H9 (cell line): ENCODE measurements at regions not wholly inside any gene's neighbourhood (a gene's known extent, or its start where the extent isn't known, plus 50 kb on each side); places are given as distances from the start of the nearest gene placed in this dataset.

Experiments used
- DNase-seq: peaks from one replicate; pipeline ENCODE4 v3.0.0-alpha.2; 2017
- H2AFZ ChIP-seq: one replicate; pipeline ENCODE4 v1.6.1; 2013; ENCODE audit warnings: mild to moderate bottlenecking, low read length, control low read depth, moderate library complexity
- H2AK5ac ChIP-seq: 2 replicates; pipeline ENCODE4 v1.6.1; 2013; ENCODE audit warnings: low read length, control low read depth, mixed read lengths; ENCODE audit not compliant: insufficient read length
- H2BK120ac ChIP-seq: one replicate; pipeline ENCODE4 v1.6.1; 2013; ENCODE audit warnings: low read depth, mild to moderate bottlenecking, low read length, control low read depth, inconsistent platforms; ENCODE audit not compliant: poor library complexity, severe bottlenecking
- H2BK12ac ChIP-seq: 2 replicates; pipeline ENCODE4 v1.6.1; 2013; ENCODE audit warnings: low read length, control low read depth, mixed read lengths, low read depth; ENCODE audit not compliant: insufficient read length
- H2BK15ac ChIP-seq: 2 replicates; pipeline ENCODE4 v1.6.1; 2013; ENCODE audit warnings: low read depth, low read length, control low read depth
- H2BK20ac ChIP-seq: one replicate; pipeline ENCODE4 v1.6.1; 2013; ENCODE audit warnings: low read depth, mild to moderate bottlenecking, low read length, control low read depth, inconsistent platforms; ENCODE audit not compliant: poor library complexity, severe bottlenecking
- H2BK5ac ChIP-seq: 2 replicates; pipeline ENCODE4 v1.6.1; 2013; ENCODE audit warnings: low read length, control low read depth, mixed read lengths; ENCODE audit not compliant: insufficient read length
- H3K14ac ChIP-seq: 2 replicates; pipeline ENCODE4 v1.6.1; 2013; ENCODE audit warnings: low read length, control low read depth; ENCODE audit not compliant: insufficient read depth
- H3K18ac ChIP-seq: 2 replicates; pipeline ENCODE4 v1.6.1; 2013; ENCODE audit warnings: low read depth, mild to moderate bottlenecking, mixed read lengths, low read length, control low read depth; ENCODE audit not compliant: insufficient read length
- H3K23ac ChIP-seq: 2 replicates; pipeline ENCODE4 v1.6.1; 2013; ENCODE audit warnings: low read length, control low read depth, mixed read lengths, low read depth; ENCODE audit not compliant: insufficient read length
- H3K23me2 ChIP-seq: 2 replicates; pipeline ENCODE4 v1.6.1; 2013; ENCODE audit warnings: low read depth, mild to moderate bottlenecking, mixed read lengths, low read length, control low read depth; ENCODE audit not compliant: insufficient read length, poor library complexity, severe bottlenecking
- H3K27ac ChIP-seq: 2 replicates; pipeline ENCODE4 v1.5.1; 2013; ENCODE audit warnings: low read length, control low read depth, mixed read lengths, low read depth; ENCODE audit not compliant: insufficient read length
- H3K27me3 ChIP-seq: 2 replicates; pipeline ENCODE4 v1.6.1; 2013; ENCODE audit warnings: low read length, control low read depth, inconsistent platforms; ENCODE audit not compliant: insufficient read depth
- H3K4ac ChIP-seq: 2 replicates; pipeline ENCODE4 v1.6.1; 2013; ENCODE audit warnings: low read depth, mild to moderate bottlenecking, control low read depth, inconsistent platforms, low read length, moderate library complexity
- H3K4me1 ChIP-seq: 2 replicates; pipeline ENCODE4 v1.6.1; 2013; ENCODE audit warnings: low read length, control low read depth, inconsistent platforms; ENCODE audit not compliant: insufficient read depth
- H3K4me2 ChIP-seq: 2 replicates; pipeline ENCODE4 v1.6.1; 2013; ENCODE audit warnings: low read length, control low read depth, mixed read lengths; ENCODE audit not compliant: insufficient read length, insufficient read depth
- H3K56ac ChIP-seq: 2 replicates; pipeline ENCODE4 v1.6.1; 2013; ENCODE audit warnings: low read depth, mild to moderate bottlenecking, mixed read lengths, low read length, control low read depth; ENCODE audit not compliant: insufficient read length
- H3K79me1 ChIP-seq: 2 replicates; pipeline ENCODE4 v1.6.1; 2013; ENCODE audit warnings: low read depth, mild to moderate bottlenecking, moderate library complexity, low read length, control low read depth, inconsistent platforms; ENCODE audit not compliant: insufficient read depth, poor library complexity, severe bottlenecking
- H3K79me2 ChIP-seq: 2 replicates; pipeline ENCODE4 v1.6.1; 2013; ENCODE audit warnings: low read length, control low read depth, inconsistent platforms; ENCODE audit not compliant: insufficient read depth
- H3K9ac ChIP-seq: 2 replicates; pipeline ENCODE4 v1.6.1; 2013; ENCODE audit warnings: low read length, control low read depth, mixed read lengths; ENCODE audit not compliant: insufficient read length; ENCODE audit errors: extremely low read depth
- H3K9me3 ChIP-seq: one replicate; pipeline ENCODE4 v1.6.1; 2013; ENCODE audit warnings: low read depth, low read length, inconsistent platforms; ENCODE audit not compliant: control insufficient read depth
- H3T11ph ChIP-seq: one replicate; pipeline ENCODE4 v1.6.1; 2013; ENCODE audit warnings: mild to moderate bottlenecking, low read length, control low read depth, inconsistent platforms
- H4K20me1 ChIP-seq: one replicate; pipeline ENCODE4 v1.6.1; 2013; ENCODE audit not compliant: control insufficient read depth, insufficient read length, insufficient read depth
- H4K5ac ChIP-seq: 2 replicates; pipeline ENCODE4 v1.6.1; 2013; ENCODE audit warnings: low read depth, mild to moderate bottlenecking, mixed read lengths, low read length, control low read depth; ENCODE audit not compliant: insufficient read length
- H4K8ac ChIP-seq: replicated peaks from 2 replicates; pipeline ENCODE4 v1.6.1; 2013; ENCODE audit warnings: low read length, control low read depth, mixed read lengths, low read depth; ENCODE audit not compliant: insufficient read length
- H4K91ac ChIP-seq: 2 replicates; pipeline ENCODE4 v1.6.1; 2013; ENCODE audit warnings: low read depth, mild to moderate bottlenecking, moderate library complexity, mixed read lengths, low read length, control low read depth; ENCODE audit not compliant: insufficient read length
- H3K27ac Mint-ChIP-seq, 3 experiments: 2 replicates in 2 of 3; 3 replicates in 1 of 3; pipeline ENCODE4 v1.8.0; 2020 to 2021; ENCODE audit warnings: mixed read lengths in 3 of 3, mild to moderate bottlenecking in 1 of 3, moderate library complexity in 1 of 3
- H3K27me3 Mint-ChIP-seq: 2 replicates; pipeline ENCODE4 v1.8.0; 2021; ENCODE audit warnings: low read depth, mild to moderate bottlenecking, moderate library complexity, mixed read lengths
- H3K36me3 Mint-ChIP-seq, 3 experiments: 2 replicates in 2 of 3; 3 replicates in 1 of 3; pipeline ENCODE4 v1.8.0; 2020 to 2021; ENCODE audit warnings: low read depth in 3 of 3, mixed read lengths in 3 of 3; ENCODE audit not compliant: insufficient read depth in 1 of 3
- H3K4me1 Mint-ChIP-seq, 2 experiments: 2 replicates each; pipeline ENCODE4 v1.8.0; 2020; ENCODE audit warnings: mixed read lengths in 2 of 2
- H3K4me3 Mint-ChIP-seq, 2 experiments: 2 replicates in 1 of 2; 3 replicates in 1 of 2; pipeline ENCODE4 v1.8.0; 2020 to 2021; ENCODE audit warnings: mild to moderate bottlenecking in 2 of 2, mixed read lengths in 2 of 2, moderate library complexity in 1 of 2
- H3K9me3 Mint-ChIP-seq, 2 experiments: 2 replicates in 1 of 2; 3 replicates in 1 of 2; pipeline ENCODE4 v1.8.0; 2020; ENCODE audit warnings: mild to moderate bottlenecking in 2 of 2, mixed read lengths in 2 of 2, moderate library complexity in 1 of 2
- CTCF ChIP-seq: fragments of 200-600 bp; sonication (generic); conservative IDR thresholded peaks from 3 replicates; pipeline ENCODE4 v1.8.0; 2021; ENCODE audit warnings: antibody characterized with exemption, mild to moderate bottlenecking
- WGBS: extraction: QIAGEN DNeasy Blood & Tissue Kit; methylation state at CpG from one replicate; pipeline ENCODE4 v1.1.7; 2013; ENCODE audit warnings: missing lambda C conversion rate, low lambda C conversion rate, mixed read lengths; ENCODE audit not compliant: insufficient read length; ENCODE audit errors: extremely low coverage; 5-methylcytosine and 5-hydroxymethylcytosine counted together

- Histone ChIP-seq H3K4me1 (no peaks in the 10 kb centered on the region), H2BK15ac (no peak overlapping the region), H3T11ph (no peak overlapping the region), H2BK5ac (no peak overlapping the region), H2AFZ (no peak overlapping the region), H3K23ac (no peak overlapping the region), H4K8ac (no peak overlapping the region), H3K27me3 (no peaks in the 10 kb centered on the region), H4K5ac (no peak overlapping the region), H3K18ac (no peak overlapping the region), H3K79me1 (no peaks in the 10 kb centered on the region), H2BK20ac (no peak overlapping the region), H2BK120ac (no peak overlapping the region), H3K4me2 (no peak overlapping the region), H3K56ac (no peak overlapping the region), H2AK5ac (no peak overlapping the region), H4K91ac (no peak overlapping the region), H3K9me3 (no peaks in the 10 kb centered on the region), H4K20me1 (no peaks in the 10 kb centered on the region), H3K9ac (no peak overlapping the region), H3K14ac (no peak overlapping the region), H3K23me2 (no peaks in the 10 kb centered on the region), H2BK12ac (no peak overlapping the region), H3K79me2 (no peaks in the 10 kb centered on the region), H3K27ac (no peak overlapping the region), H3K4ac (no peak overlapping the region)
- H3K4me1 Mint-ChIP-seq, result no peaks in the 10 kb centered on the region
- no peaks in the 10 kb centered on the region for H3K27me3 Mint-ChIP-seq
- TF ChIP-seq CTCF, result no peak
- WGBS, result no CpG with 5 or more reads among the region's 1 CpG
- no peak overlapping the region for H3K4me3 Mint-ChIP-seq
- H3K9me3 Mint-ChIP-seq, result peaks cover 15 to 16% of the 10 kb centered on the region in 2 experiments
- H3K36me3 Mint-ChIP-seq, result peaks cover 4 to 17% (median 6%) of the 10 kb centered on the region in 3 experiments; a peak in 6 of 7 replicates
- H3K27ac Mint-ChIP-seq, result no peak overlapping the region
- DNase-seq, result no peak
Measured at GRCh38 chr14:82313889-82314288, 780.2 kb upstream of the SEL1L start.
